ENCODE measurements at regions not wholly inside any gene's neighbourhood (a gene's known extent, or its start where the extent isn't known, plus 50 kb on each side); places are given as distances from the start of the nearest gene placed in this dataset.

- H3K27me3 ChIP-seq (replicated peaks in 1 of 2; ENCODE audit: control insufficient read depth in 2 of 2, extremely low read depth in 1 of 2, insufficient read depth in 2 of 2, low read length in 1 of 2) = no peaks in the 10 kb centered on the region
- peaks cover 27 to 28% of the 10 kb centered on the region in 2 donors for H3K27me3 Mint-ChIP-seq
- ATAC-seq (replicated peaks in 1 of 4) = no peak
- no peak overlapping the region for H3K4me3 Mint-ChIP-seq
- H3K4me3 ChIP-seq (ENCODE audit: control insufficient read depth in 1 of 2, extremely low read depth in 1 of 2, low read length in 1 of 2) = no peak overlapping the region
- ChIA-PET POLR2A (no interaction called here), CTCF (interaction anchor here in 1 of 2 donors (0.5 kb wide), 1 partner anchor 161 kb away, joined by 3 read pairs; no protein-coding TSS in a partner anchor)
- H3K36me3 ChIP-seq (ENCODE audit: control insufficient read depth in 2 of 2, extremely low read depth in 1 of 2, insufficient read depth in 1 of 2, low read length in 1 of 2) = no peaks in the 10 kb centered on the region
- H3K36me3 Mint-ChIP-seq = no peaks in the 10 kb centered on the region
- no CpG with 5 or more reads among the region's 2 CpGs for WGBS (ENCODE audit: insufficient coverage)
- H3K9me3 ChIP-seq = no peaks in the 10 kb centered on the region
- no peaks in the 10 kb centered on the region for H3K9me3 Mint-ChIP-seq
- H3K4me1 ChIP-seq (ENCODE audit: control insufficient read depth in 1 of 2, extremely low read depth in 1 of 2, insufficient read depth in 2 of 2, low read length in 2 of 2) = no peaks in the 10 kb centered on the region
- H3K4me1 Mint-ChIP-seq = no peaks in the 10 kb centered on the region
- H3K27ac ChIP-seq (ENCODE audit: low read length) = no peak overlapping the region
- DNase-seq = no peak
- H3K27ac Mint-ChIP-seq = no peak overlapping the region
Measured at GRCh38 chr9:115209601-115210306, 91.8 kb upstream of the TNC start.

- H3K27me3 Mint-ChIP-seq = peaks cover 28 to 35% of the 10 kb centered on the region in 2 donors
- Histone ChIP-seq H3K27me3 (replicated peaks in 1 of 2; ENCODE audit: control insufficient read depth in 2 of 2, extremely low read depth in 1 of 2, insufficient read depth in 2 of 2, low read length in 1 of 2) (no peaks in the 10 kb centered on the region), H3K4me1 (ENCODE audit: control insufficient read depth in 1 of 2, extremely low read depth in 1 of 2, insufficient read depth in 2 of 2, low read length in 2 of 2) (no peaks in the 10 kb centered on the region), H3K9me3 (no peaks in the 10 kb centered on the region), H3K27ac (ENCODE audit: low read length) (no peak overlapping the region), H3K36me3 (ENCODE audit: control insufficient read depth in 2 of 2, extremely low read depth in 1 of 2, insufficient read depth in 1 of 2, low read length in 1 of 2) (no peaks in the 10 kb centered on the region), H3K4me3 (ENCODE audit: control insufficient read depth in 1 of 2, extremely low read depth in 1 of 2, low read length in 1 of 2) (no peak overlapping the region)
- H3K27ac Mint-ChIP-seq = no peak overlapping the region
- no peaks in the 10 kb centered on the region for H3K4me1 Mint-ChIP-seq
- ChIA-PET CTCF (no interaction called here), POLR2A (no interaction called here)
- ATAC-seq (replicated peaks in 1 of 4) = no peak
- WGBS (ENCODE audit: insufficient coverage) = no CpG with 5 or more reads among the region's 2 CpGs
- no peak for DNase-seq
- no peaks in the 10 kb centered on the region for H3K9me3 Mint-ChIP-seq
- no peaks in the 10 kb centered on the region for H3K36me3 Mint-ChIP-seq
- no peak overlapping the region for H3K4me3 Mint-ChIP-seq
Measured at GRCh38 chr9:115210699-115211098, 92.7 kb upstream of the TNC start.

- CTCF ChIA-PET = no interaction called here
- DNase-seq (no peak), ATAC-seq (replicated peaks in 1 of 4) (no peak)
- WGBS (ENCODE audit: insufficient coverage) = 27% methylated on average over 2 of the region's 3 CpGs
- H3K36me3 ChIP-seq (ENCODE audit: control insufficient read depth in 2 of 2, extremely low read depth in 1 of 2, insufficient read depth in 1 of 2, low read length in 1 of 2) = no peaks in the 10 kb centered on the region
- peaks cover 25 to 35% of the 10 kb centered on the region in 2 donors for H3K27me3 Mint-ChIP-seq
- no peaks in the 10 kb centered on the region for H3K9me3 Mint-ChIP-seq
- H3K9me3 ChIP-seq = no peaks in the 10 kb centered on the region
- no peak overlapping the region for H3K4me3 Mint-ChIP-seq
- POLR2A ChIA-PET = no interaction called here
- H3K36me3 Mint-ChIP-seq = no peaks in the 10 kb centered on the region
- H3K27ac ChIP-seq (ENCODE audit: low read length) = no peak overlapping the region
- no peaks in the 10 kb centered on the region for H3K4me1 Mint-ChIP-seq
- H3K27ac Mint-ChIP-seq = no peak overlapping the region
- H3K27me3 ChIP-seq (replicated peaks in 1 of 2; ENCODE audit: control insufficient read depth in 2 of 2, extremely low read depth in 1 of 2, insufficient read depth in 2 of 2, low read length in 1 of 2) = no peaks in the 10 kb centered on the region
- no peak overlapping the region for H3K4me3 ChIP-seq (ENCODE audit: control insufficient read depth in 1 of 2, extremely low read depth in 1 of 2, low read length in 1 of 2)
- H3K4me1 ChIP-seq (ENCODE audit: control insufficient read depth in 1 of 2, extremely low read depth in 1 of 2, insufficient read depth in 2 of 2, low read length in 2 of 2) = no peaks in the 10 kb centered on the region
Measured at GRCh38 chr9:115211413-115212124, 93.6 kb upstream of the TNC start.

GRCh38 chr9:115212125-115212605, 94.2 kb upstream of the TNC start:
- Histone ChIP-seq H3K4me3 (ENCODE audit: control insufficient read depth in 1 of 2, extremely low read depth in 1 of 2, low read length in 1 of 2) (no peak overlapping the region), H3K27me3 (replicated peaks in 1 of 2; ENCODE audit: control insufficient read depth in 2 of 2, extremely low read depth in 1 of 2, insufficient read depth in 2 of 2, low read length in 1 of 2) (no peaks in the 10 kb centered on the region), H3K4me1 (ENCODE audit: control insufficient read depth in 1 of 2, extremely low read depth in 1 of 2, insufficient read depth in 2 of 2, low read length in 2 of 2) (no peaks in the 10 kb centered on the region), H3K9me3 (no peaks in the 10 kb centered on the region), H3K27ac (ENCODE audit: low read length) (no peak overlapping the region), H3K36me3 (ENCODE audit: control insufficient read depth in 2 of 2, extremely low read depth in 1 of 2, insufficient read depth in 1 of 2, low read length in 1 of 2) (no peaks in the 10 kb centered on the region)
- H3K27me3 Mint-ChIP-seq = peaks cover 20 to 38% of the 10 kb centered on the region in 2 donors
- H3K4me3 Mint-ChIP-seq = no peak overlapping the region
- H3K4me1 Mint-ChIP-seq = no peaks in the 10 kb centered on the region
- ChIA-PET POLR2A (no interaction called here), CTCF (no interaction called here)
- H3K36me3 Mint-ChIP-seq = no peaks in the 10 kb centered on the region
- no peak for DNase-seq
- H3K27ac Mint-ChIP-seq = no peak overlapping the region
- ATAC-seq (replicated peaks in 1 of 4) = no peak
- no peaks in the 10 kb centered on the region for H3K9me3 Mint-ChIP-seq

- Mint-ChIP-seq H3K27ac (no peak overlapping the region), H3K36me3 (no peaks in the 10 kb centered on the region), H3K4me1 (no peaks in the 10 kb centered on the region), H3K4me3 (no peak overlapping the region), H3K27me3 (peaks cover 20 to 40% of the 10 kb centered on the region in 2 donors), H3K9me3 (no peaks in the 10 kb centered on the region)
- DNase-seq = no peak
- Histone ChIP-seq H3K36me3 (ENCODE audit: control insufficient read depth in 2 of 2, extremely low read depth in 1 of 2, insufficient read depth in 1 of 2, low read length in 1 of 2) (no peaks in the 10 kb centered on the region), H3K4me1 (ENCODE audit: control insufficient read depth in 1 of 2, extremely low read depth in 1 of 2, insufficient read depth in 2 of 2, low read length in 2 of 2) (no peaks in the 10 kb centered on the region), H3K9me3 (no peaks in the 10 kb centered on the region), H3K4me3 (ENCODE audit: control insufficient read depth in 1 of 2, extremely low read depth in 1 of 2, low read length in 1 of 2) (no peak overlapping the region), H3K27me3 (replicated peaks in 1 of 2; ENCODE audit: control insufficient read depth in 2 of 2, extremely low read depth in 1 of 2, insufficient read depth in 2 of 2, low read length in 1 of 2) (no peaks in the 10 kb centered on the region), H3K27ac (ENCODE audit: low read length) (no peak overlapping the region)
- WGBS (ENCODE audit: insufficient coverage) = 40% methylated on average over 1 of the region's 3 CpGs
- ChIA-PET POLR2A (no interaction called here), CTCF (no interaction called here)
- no peak for ATAC-seq (replicated peaks in 1 of 4)
Measured at GRCh38 chr9:115212832-115213231, 94.9 kb upstream of the TNC start.

- Mint-ChIP-seq H3K4me3 (no peak overlapping the region), H3K27ac (no peak overlapping the region), H3K4me1 (no peaks in the 10 kb centered on the region), H3K27me3 (peaks cover 16 to 39% of the 10 kb centered on the region in 2 donors), H3K36me3 (no peaks in the 10 kb centered on the region), H3K9me3 (no peaks in the 10 kb centered on the region)
- H3K27ac ChIP-seq (ENCODE audit: low read length) = no peak overlapping the region
- WGBS (ENCODE audit: insufficient coverage) = no CpG with 5 or more reads among the region's 2 CpGs
- no peaks in the 10 kb centered on the region for H3K4me1 ChIP-seq (ENCODE audit: control insufficient read depth in 1 of 2, extremely low read depth in 1 of 2, insufficient read depth in 2 of 2, low read length in 2 of 2)
- POLR2A ChIA-PET = no interaction called here
- CTCF ChIA-PET = no interaction called here
- no peak overlapping the region for H3K4me3 ChIP-seq (ENCODE audit: control insufficient read depth in 1 of 2, extremely low read depth in 1 of 2, low read length in 1 of 2)
- H3K27me3 ChIP-seq (replicated peaks in 1 of 2; ENCODE audit: control insufficient read depth in 2 of 2, extremely low read depth in 1 of 2, insufficient read depth in 2 of 2, low read length in 1 of 2) = no peaks in the 10 kb centered on the region
- no peak for ATAC-seq (replicated peaks in 1 of 4)
- no peaks in the 10 kb centered on the region for H3K9me3 ChIP-seq
- no peak for DNase-seq
- H3K36me3 ChIP-seq (ENCODE audit: control insufficient read depth in 2 of 2, extremely low read depth in 1 of 2, insufficient read depth in 1 of 2, low read length in 1 of 2) = no peaks in the 10 kb centered on the region
Measured at GRCh38 chr9:115213818-115214334, 95.9 kb upstream of the TNC start.

Data from T-cell (primary cell).